NCI-H2196 treated with DMSO at 0.1 percent for 48 hours (cell line): ENCODE measurements at regions not wholly inside any gene's neighbourhood (a gene's known extent, or its start where the extent isn't known, plus 50 kb on each side); places are given as distances from the start of the nearest gene placed in this dataset.

Experiments used
- DNase-seq: peaks from one replicate; lab custom pipeline; 2025; ENCODE audit not compliant: unreplicated experiment; lab: John Stamatoyannopoulos, UW

- no peak for DNase-seq
These were observed 316.9 kb upstream of the ADGRL4 start for GRCh38 chr1:79323239-79324025.

GRCh38 chr1:79322511-79323027, 316.0 kb upstream of the ADGRL4 start:
- DNase-seq, result no peak

GRCh38 chr1:79312438-79312837, 305.9 kb upstream of the ADGRL4 start:
- DNase-seq, result no peak

GRCh38 chr1:79310609-79311008, 304.1 kb upstream of the ADGRL4 start:
- no peak for DNase-seq

GRCh38 chr1:79304131-79304530, 297.6 kb upstream of the ADGRL4 start:
- no peak for DNase-seq

GRCh38 chr1:79303040-79303439, 296.5 kb upstream of the ADGRL4 start:
- no peak for DNase-seq

- no peak for DNase-seq
These were observed 295.9 kb upstream of the ADGRL4 start for GRCh38 chr1:79302380-79302930.

- no peak for DNase-seq
These were observed 289.4 kb upstream of the ADGRL4 start for GRCh38 chr1:79295967-79296366.

DNA sequence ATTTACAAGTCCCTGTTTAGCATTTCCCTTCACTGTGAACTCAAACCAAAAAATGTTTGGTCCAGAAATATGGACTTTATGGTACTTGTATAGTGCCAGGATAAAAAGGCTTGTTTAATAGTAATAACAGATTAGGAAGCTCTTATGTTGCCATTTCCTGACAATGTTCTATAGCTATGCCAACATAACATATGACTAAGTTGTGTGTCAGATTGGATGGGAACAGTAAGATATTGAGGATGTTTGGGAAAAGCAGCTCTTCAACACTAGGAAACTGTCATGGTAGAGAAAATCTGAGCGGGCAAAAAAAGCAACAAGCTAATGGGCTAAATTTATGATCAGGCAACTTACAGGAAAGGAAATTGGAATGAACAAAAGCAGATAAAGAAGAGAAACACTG, 287.1 kb upstream of the ADGRL4 start:
- no peak for DNase-seq

DNA sequence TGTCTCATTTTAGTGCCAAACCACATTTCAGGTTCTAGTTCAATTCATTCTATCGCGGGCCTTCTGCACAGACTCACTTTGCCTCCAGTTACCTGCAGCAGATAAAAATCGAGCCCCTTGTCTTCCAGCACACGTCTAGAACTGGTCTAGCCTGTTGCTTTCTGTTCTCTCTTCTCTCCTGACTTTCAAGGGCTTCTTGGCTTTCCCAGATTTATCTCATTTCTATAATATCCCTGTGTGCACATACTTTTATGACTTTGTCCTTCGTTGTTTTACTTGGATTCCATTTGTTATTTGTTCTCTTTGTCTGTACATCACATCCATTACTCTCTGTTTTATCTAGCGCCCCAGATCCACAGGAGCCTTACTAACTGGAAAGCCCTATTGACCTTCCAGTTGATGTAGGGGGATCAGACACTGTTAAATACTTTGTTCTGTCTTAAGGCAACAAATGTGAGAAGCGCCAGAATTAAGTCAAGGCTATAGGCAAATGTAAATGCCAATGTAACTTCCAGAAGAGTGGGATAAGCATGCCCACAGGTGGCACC, 284.5 kb upstream of the ADGRL4 start:
- no peak for DNase-seq

DNA sequence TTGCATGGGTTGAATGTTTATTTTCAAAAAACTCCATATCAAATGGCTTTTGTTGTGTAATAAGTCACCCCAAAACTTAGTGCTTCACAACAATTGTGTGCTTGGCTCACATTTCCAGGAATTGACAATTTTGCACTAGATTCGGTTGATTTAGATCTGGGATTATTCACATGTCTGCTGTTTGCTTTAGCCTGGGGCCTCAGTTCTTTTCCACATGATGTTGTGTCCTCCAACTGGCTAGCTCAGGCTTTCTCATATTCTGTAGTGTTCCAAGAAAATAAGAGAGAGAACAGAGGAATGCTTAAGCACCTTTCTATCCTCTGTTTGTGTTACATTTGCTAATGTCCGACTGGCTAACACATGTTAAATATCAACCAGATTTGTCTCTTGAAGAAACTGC, 281.5 kb upstream of the ADGRL4 start:
- no peak for DNase-seq

DNA sequence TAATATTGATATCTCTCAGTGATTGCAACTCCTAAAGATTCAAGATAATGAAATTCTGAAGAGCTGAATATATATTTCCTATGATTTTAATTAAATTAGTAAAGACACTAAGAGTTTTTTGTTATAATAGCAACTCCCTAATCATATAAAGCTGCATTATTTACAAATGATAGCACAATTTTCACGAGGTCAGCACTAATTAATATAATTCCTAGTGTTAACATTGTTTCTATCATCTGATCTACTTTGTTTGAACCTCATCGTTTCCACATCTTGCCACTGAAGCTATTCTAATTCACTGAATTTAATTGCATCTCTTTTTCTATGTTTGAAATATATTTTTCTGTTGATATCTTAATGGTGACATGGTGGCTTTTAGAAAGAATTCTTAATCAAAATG, 279.1 kb upstream of the ADGRL4 start:
- DNase-seq, result no peak

- DNase-seq, result no peak
These were observed 276.9 kb upstream of the ADGRL4 start for GRCh38 chr1:79283451-79283850.

- no peak for DNase-seq
These were observed 274.9 kb upstream of the ADGRL4 start for GRCh38 chr1:79281442-79281841.

- no peak for DNase-seq
These were observed 265.2 kb upstream of the ADGRL4 start for GRCh38 chr1:79271759-79272158.

DNA sequence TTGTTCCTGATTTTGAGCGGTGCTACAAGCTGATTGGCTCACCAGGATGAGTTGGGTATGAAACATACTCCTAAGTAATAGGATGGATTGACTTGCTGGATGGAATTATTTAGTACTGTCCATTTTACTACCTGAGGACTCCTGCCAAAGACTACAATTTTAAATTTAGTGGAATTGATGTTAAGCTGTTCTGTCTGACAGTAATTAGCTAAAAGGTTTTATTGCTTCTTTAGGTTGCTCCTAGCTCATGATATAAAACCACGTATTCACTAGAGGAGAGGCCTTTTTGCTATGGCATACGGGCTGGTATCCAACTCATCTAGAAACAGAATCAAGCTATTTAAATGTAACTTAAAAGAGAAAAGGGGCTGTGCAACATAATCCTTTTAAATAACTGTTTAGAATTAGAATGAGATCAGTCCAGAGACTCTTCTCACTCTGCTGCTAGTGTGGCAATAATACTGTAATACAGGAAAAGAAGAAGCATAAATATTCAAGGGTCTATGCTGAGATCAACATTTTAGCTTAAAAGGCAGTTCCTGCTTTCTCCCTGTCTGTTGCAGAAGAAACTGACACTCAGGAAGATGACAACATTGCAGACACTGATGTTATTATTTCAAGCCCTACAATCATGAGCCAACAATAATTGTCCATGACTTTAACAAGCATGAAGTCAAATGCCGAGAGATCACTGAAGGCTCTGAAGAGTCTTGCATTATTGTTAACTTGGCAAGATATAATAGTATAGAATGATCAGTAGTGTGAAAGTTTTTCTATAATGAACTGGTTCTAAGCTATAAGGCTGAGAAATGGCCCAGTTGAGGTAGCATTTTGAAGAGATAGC, 258.7 kb upstream of the ADGRL4 start:
- DNase-seq, result no peak

GRCh38 chr1:79264285-79264684, 257.8 kb upstream of the ADGRL4 start:
- no peak for DNase-seq

GRCh38 chr1:79262745-79263258, 256.3 kb upstream of the ADGRL4 start:
- DNase-seq, result no peak

- no peak for DNase-seq
These were observed 253.1 kb upstream of the ADGRL4 start for GRCh38 chr1:79259390-79260336.

DNA sequence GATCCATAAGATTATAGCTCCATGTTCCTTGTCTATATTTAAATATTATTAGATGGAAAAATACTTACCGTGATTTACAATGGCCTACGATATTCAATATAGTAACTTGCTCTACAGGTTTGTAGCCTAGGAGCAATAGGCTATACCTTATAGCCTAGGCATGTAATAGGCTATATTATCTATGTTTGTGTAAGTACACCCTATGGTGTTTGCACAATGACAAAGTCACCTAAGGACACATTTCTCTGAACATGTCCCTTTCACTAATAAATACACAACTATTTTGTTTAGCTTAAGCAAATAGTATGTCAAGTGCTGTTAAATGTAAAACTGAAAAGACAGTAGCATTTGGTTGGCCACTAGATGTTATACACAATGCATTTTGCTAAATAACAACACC, 248.9 kb upstream of the ADGRL4 start:
- no peak for DNase-seq
